Activated CD8-positive, alpha-beta memory T cell treated with anti-CD3 and anti-CD28 coated beads, Interleukin-2, amount 50 U/mL, for 48 hours (primary cell): ENCODE measurements at regions not wholly inside any gene's neighbourhood (a gene's known extent, or its start where the extent isn't known, plus 50 kb on each side); places are given as distances from the start of the nearest gene placed in this dataset.
"Not testable (repeated sequence)": the region's sequence is repeated elsewhere in the genome, so short reads cannot be mapped to it uniquely, and the experiment has no call there.

Experiments
- DNase-seq: peaks from one replicate; pipeline ENCODE4 v3.0.0-alpha.2; 2020

DNA sequence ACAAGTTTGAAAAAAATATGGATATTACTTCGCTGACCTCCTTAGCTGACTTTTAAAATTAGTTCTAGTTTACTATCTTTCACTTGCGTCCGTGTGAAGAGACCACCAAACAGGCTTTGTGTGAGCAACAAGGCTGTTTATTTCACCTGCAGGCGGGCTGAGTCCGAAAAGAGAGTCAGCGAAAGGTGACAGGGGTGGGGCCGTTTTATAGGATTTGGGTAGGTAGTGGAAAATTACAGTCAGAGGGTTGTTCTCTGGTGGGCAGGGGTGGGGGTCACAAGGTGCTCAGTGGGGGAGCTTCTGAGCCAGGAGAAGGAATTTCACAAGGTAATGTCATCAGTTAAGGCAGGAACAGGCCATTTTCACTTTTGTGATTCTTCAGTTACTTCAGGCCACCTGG lies 203.7 kb downstream of the POM121L12 start:
- DNase-seq, result not testable (repeated sequence)

- DNase-seq, result no peak
Measured at GRCh38 chr7:53245721-53246120, 210.3 kb downstream of the POM121L12 start.

- DNase-seq, result no peak
Measured at GRCh38 chr7:53246957-53247356, 211.5 kb downstream of the POM121L12 start.

DNA sequence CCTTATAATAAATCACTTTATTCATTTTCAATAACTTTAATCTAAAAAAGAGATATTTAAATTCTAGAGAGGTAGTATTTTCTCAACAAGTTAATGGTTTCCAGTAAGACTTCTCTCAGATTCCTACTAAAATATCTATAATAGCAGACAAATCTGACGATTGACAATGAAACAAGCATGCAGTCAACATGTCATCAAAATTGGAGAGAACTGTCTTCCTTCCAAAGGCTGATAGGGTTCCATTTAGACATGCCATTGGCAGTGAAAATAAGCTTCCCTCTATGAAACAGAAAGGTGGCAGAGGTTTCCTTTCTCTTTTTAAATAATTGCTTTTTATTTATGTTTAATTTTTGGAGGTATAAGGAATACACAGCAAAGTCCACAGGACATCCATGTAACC lies 217.1 kb downstream of the POM121L12 start:
- no peak for DNase-seq

GRCh38 chr7:53272081-53272480 lies 236.6 kb downstream of the POM121L12 start:
- DNase-seq, result no peak

DNA sequence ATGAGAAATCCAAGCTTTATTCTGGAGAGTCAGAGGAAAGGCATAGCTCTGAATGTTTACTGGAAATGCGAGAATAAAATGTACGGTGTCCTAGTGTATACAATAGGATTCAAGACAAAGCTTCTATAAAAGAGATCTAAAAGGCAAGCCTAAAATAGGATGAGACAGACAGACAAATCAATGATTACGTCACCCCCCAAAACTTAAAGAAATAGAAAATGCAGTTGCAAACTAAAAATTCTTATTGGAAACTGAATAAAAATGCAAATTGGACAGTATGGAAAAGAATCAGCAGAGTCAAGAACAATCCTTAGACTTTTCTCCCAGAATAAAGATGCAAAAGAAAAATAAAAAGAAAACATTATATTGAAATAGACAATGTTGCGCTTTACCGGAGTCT lies 245.9 kb downstream of the POM121L12 start:
- DNase-seq, result no peak

DNA sequence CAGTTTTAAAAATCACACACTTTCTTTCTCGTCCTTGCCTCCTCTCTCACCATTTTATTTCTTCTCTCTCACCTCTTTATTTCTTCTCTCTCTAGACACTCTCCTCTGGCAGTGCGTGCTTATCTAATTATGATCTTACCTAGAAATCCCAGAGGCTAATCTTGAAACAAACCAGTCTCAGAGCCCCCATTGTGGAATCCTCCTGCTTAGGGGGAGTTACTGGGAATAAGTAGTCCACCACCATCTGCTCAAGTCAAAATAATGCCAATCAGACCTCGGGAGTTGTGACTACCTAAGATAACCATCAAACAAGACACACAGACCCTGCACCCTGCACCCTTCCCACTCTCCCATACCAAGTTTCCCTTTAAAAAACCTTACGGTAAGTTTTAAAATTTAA lies 256.9 kb downstream of the POM121L12 start:
- no peak for DNase-seq

DNA sequence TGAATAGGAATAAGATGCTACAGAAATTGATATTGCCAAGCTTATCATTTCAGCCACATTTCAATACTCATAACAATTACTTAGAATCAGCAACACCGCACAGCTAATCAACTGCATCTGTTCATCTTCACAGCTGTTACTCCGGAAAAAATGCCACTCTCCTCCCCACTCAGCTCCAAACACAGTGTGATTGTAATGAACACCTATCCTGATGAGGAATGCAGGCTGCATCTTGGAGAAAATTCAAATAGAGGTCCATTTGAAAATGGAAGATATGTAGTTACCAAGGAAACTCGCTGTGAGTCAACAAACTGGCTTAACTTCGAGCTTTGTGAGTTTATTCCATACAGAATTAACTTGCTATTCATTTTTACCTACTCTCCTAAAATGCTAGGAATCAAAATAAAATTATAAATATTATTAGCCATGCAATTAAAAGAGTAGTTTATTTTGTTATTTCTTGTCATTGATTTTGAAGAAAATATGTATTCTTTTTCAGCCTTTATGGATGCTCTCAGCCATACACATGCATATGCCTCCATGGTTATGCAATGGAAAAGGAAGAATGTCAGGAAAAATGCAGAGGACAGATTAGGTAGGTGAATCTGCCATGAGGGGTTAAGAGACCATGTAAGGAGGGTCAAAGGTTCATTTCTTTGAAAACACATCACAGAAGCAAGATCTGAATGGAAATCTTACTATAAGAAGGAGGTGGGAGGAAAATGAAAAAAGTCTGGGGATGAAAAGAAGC lies 267.2 kb downstream of the POM121L12 start:
- DNase-seq, result no peak

DNA sequence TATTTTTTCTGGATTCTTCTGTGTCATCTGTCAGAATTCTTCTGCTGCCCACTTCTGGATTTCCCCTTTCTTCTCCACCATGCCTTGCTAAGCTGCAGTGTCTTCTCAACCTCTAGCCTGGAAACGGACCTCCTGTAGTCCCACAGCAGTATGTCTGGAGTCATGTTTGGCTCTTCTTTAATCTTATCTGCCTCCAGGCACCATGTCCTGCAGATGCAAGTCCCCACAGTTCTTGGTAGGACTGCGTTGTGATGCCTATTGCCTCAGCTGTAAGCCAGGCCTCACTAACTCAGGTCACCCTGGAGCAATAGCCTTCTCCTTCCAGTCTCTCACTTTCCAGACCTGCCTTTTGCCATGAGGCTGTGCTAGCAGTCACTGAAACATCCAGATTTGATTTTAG lies 268.3 kb downstream of the POM121L12 start:
- no peak for DNase-seq

DNA sequence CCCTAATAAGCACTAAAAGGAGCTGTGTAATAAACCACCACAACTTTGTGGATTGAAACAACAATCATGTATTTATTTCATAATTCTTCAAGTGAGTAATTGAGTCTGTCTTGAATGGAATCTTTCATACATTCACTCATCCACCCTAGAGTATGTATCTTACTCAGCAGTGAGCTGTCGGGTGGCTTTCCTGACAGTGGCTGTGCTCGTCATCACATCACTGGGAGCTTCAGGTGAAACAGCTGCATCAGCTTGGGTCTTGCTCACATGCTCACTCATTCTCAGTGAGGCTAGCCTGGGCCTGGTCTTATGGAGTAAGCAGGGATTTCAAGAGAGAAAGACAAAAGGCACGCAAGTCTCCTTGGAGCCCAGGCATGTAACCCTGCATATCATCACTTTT lies 271.4 kb downstream of the POM121L12 start:
- DNase-seq, result no peak

- no peak for DNase-seq
Measured at GRCh38 chr7:53311205-53311604, 275.8 kb downstream of the POM121L12 start.

DNA sequence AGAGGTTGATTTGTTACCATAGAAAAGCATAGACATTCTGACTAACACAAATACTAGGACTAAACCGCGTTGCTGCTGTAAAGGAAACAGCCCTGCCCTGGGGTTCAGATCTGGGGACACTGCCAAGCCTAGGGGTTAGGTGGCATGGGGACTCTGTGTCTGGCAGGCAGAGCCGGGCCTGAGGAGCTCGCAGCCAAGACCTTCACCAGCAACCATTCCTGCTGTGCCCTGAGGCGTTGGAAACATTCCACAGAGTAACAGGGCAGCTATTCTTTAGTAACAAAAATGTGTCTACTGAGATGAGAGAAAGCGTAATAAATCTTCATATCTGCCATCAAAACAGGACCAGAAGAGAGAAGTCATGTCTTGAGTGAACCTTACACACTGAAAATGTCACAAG lies 280.5 kb downstream of the POM121L12 start:
- DNase-seq, result no peak

- DNase-seq, result no peak
Measured at GRCh38 chr7:53318566-53318965, 283.1 kb downstream of the POM121L12 start.

DNA sequence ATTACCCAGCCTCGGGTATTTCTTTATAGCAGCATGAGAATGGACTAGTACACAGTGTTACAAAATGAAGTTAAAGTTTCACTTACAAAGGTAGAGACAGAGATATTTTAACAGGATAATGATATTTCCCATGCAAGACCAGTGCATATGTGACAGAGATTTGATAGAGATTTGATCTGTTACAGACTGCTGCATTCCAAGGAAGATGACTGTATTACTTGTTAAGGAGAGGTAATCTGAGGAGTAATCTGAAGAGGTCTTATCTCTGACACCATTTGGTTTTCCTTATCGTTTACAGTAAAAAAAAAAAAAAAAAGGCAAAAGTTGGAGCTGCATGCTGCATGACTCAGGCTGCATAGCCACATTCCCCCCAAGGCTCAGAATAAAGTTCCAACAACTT lies 289.6 kb downstream of the POM121L12 start:
- DNase-seq, result no peak

DNA sequence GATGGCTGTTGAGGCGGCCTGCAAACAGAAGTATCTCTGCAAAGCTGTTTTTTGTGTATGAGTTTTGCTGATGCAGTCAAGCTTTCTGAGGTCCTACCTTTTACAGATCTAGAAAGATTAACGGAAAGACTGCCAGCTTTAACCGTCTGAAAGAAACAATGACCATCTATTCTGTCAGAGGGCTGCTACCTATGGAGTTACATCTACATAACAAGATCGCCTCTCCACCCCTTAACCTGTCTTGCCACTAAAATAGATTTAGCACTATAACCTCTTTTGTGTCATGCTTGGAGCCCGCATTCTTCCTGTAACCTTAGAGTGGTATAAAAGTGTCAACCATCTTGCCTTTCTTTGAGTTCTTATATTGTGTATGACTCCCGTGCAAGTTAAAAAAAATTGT lies 291.2 kb downstream of the POM121L12 start:
- DNase-seq, result no peak

- no peak for DNase-seq
Measured at GRCh38 chr7:53336105-53336668, 300.8 kb downstream of the POM121L12 start.

GRCh38 chr7:53340220-53340619 lies 304.8 kb downstream of the POM121L12 start:
- no peak for DNase-seq

DNA sequence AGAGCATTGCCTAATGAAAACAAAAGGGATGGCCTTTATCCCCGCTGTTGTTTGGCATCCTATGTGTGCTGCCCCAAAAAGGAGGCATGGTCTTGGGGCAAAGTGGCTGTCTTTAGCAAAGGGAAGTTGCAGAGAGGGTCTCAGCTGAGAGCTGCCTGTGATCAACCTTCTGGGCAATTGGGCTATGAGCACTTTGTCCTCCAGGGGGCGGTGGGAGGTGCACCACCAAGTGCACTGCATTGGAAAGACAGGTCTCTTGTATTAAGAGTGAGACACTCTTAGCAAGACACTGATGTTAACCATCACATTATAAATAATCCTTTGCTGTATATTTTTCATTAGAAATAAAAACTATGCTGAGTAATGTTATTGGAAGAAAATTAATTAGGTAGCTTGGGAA lies 314.8 kb downstream of the POM121L12 start:
- peak; percentile 50 for DNase-seq

DNA sequence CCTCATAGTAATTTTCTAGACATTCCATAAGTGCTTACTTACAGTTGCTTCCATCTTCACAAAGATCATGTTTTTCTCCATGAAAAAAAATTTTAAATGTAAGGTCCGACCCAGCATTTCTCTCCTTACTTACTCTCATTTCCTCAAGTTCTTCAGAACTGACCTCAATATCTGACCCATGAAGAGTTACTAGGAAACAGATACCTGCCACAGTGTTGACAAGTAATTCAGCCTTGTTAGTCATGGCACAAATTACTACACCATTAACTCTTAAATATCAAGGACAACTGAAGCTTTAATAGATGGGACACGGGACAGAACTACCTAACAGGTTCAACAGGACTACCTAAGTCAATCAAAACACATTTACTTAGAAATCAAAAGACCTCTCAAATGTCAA lies 316.2 kb downstream of the POM121L12 start:
- DNase-seq, result no peak

- DNase-seq, result no peak
Measured at GRCh38 chr7:53358269-53358668, 322.8 kb downstream of the POM121L12 start.

GRCh38 chr7:53383131-53383530 lies 347.7 kb downstream of the POM121L12 start:
- no peak for DNase-seq

GRCh38 chr7:53385239-53385638 lies 349.8 kb downstream of the POM121L12 start:
- DNase-seq, result not testable (repeated sequence)

DNA sequence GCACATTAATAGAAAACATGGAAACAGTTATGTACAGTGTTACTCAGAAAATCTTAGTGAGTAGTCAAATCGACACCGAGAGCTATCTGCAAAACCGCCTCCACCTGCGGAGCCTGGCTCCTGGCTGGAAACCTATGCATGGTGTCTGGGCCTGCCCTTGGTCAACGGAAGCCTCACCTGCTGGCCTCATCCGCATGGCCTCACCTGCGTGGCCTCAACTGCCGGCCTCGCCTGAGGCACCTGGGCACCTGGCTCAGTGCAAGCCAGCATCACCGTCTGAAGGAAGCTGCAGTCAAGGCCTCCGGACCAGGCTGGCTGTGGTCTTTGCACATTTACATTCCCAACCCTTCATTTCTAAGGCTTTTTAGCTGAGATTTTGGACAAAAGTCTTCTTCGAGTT lies 352.1 kb downstream of the POM121L12 start:
- DNase-seq, result no peak

DNA sequence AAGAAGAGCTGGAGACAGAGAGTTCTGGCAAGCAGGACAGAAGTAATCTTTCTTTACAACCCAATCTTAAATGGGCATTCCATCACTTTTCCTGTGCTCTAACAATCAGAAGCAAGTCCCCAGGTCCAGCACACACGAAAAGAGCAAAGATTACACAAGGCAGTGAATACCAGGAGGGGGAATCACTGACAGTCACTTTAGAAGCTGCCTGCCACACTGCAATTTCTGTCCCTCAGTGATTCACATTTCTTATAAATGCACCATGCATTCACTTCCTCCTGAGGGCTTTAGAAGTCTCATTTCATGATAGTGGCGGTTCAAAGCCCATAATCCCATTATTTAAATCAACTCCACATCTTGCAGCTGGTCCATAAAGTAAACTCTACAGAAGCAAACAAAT lies 362.5 kb downstream of the POM121L12 start:
- no peak for DNase-seq

- no peak for DNase-seq
Measured at GRCh38 chr7:53398566-53398965, 363.1 kb downstream of the POM121L12 start.
